ENCODE measurements at regions not wholly inside any gene's neighbourhood (a gene's known extent, or its start where the extent isn't known, plus 50 kb on each side); places are given as distances from the start of the nearest gene placed in this dataset.

- DNase-seq (ENCODE audit: low read depth) = no peak
Observed at GRCh38 chrX:137387646-137388045, 178.3 kb upstream of the ZIC3 start.

- no peak for DNase-seq (ENCODE audit: low read depth)
Observed at GRCh38 chrX:137366018-137366633, 199.8 kb upstream of the ZIC3 start.

- no peak for DNase-seq (ENCODE audit: low read depth)
Observed at GRCh38 chrX:137363559-137363958, 202.4 kb upstream of the ZIC3 start.

GRCh38 chrX:137362583-137362982 lies 203.3 kb upstream of the ZIC3 start:
- no peak for DNase-seq (ENCODE audit: low read depth)

- DNase-seq (ENCODE audit: low read depth) = no peak
Observed at GRCh38 chrX:137354851-137355250, 211.1 kb upstream of the ZIC3 start.

GRCh38 chrX:137353404-137353803 lies 212.5 kb upstream of the ZIC3 start:
- DNase-seq (ENCODE audit: low read depth) = no peak

- no peak for DNase-seq (ENCODE audit: low read depth)
Observed at GRCh38 chrX:137352101-137352660, 213.7 kb upstream of the ZIC3 start.

GRCh38 chrX:137342969-137343368 lies 223.0 kb upstream of the ZIC3 start:
- no peak for DNase-seq (ENCODE audit: low read depth)

GRCh38 chrX:137313627-137314026 lies 252.3 kb upstream of the ZIC3 start:
- no peak for DNase-seq (ENCODE audit: low read depth)

- DNase-seq (ENCODE audit: low read depth) = no peak
Observed at GRCh38 chrX:137305404-137305803, 260.5 kb upstream of the ZIC3 start.

GRCh38 chrX:137297167-137297566 lies 263.4 kb upstream of the GPR101 start:
- no peak for DNase-seq (ENCODE audit: low read depth)

GRCh38 chrX:137290011-137290410 lies 256.2 kb upstream of the GPR101 start:
- no peak for DNase-seq (ENCODE audit: low read depth)

GRCh38 chrX:137287191-137287590 lies 253.4 kb upstream of the GPR101 start:
- no peak for DNase-seq (ENCODE audit: low read depth)

GRCh38 chrX:137286423-137286822 lies 252.6 kb upstream of the GPR101 start:
- no peak for DNase-seq (ENCODE audit: low read depth)

- no peak for DNase-seq (ENCODE audit: low read depth)
Observed at GRCh38 chrX:137278825-137279224, 245.0 kb upstream of the GPR101 start.

GRCh38 chrX:137263374-137263773 lies 229.6 kb upstream of the GPR101 start:
- DNase-seq (ENCODE audit: low read depth) = no peak

- no peak for DNase-seq (ENCODE audit: low read depth)
Observed at GRCh38 chrX:137245183-137245582, 211.4 kb upstream of the GPR101 start.

- DNase-seq (ENCODE audit: low read depth) = no peak
Observed at GRCh38 chrX:137236837-137237236, 203.0 kb upstream of the GPR101 start.

GRCh38 chrX:137234651-137235402 lies 201.0 kb upstream of the GPR101 start:
- DNase-seq (ENCODE audit: low read depth) = no peak

GRCh38 chrX:137233478-137233877 lies 199.7 kb upstream of the GPR101 start:
- DNase-seq (ENCODE audit: low read depth) = no peak

- no peak for DNase-seq (ENCODE audit: low read depth)
Observed at GRCh38 chrX:137227151-137227550, 193.4 kb upstream of the GPR101 start.

- DNase-seq (ENCODE audit: low read depth) = no peak
Observed at GRCh38 chrX:137215467-137215866, 181.7 kb upstream of the GPR101 start.

- DNase-seq (ENCODE audit: low read depth) = no peak
Observed at GRCh38 chrX:137212078-137212632, 178.4 kb upstream of the GPR101 start.
